Ramos (cell line): ENCODE measurements at regions not wholly inside any gene's neighbourhood (a gene's known extent, or its start where the extent isn't known, plus 50 kb on each side); places are given as distances from the start of the nearest gene placed in this dataset.
"Not testable (repeated sequence)": the region's sequence is repeated elsewhere in the genome, so short reads cannot be mapped to it uniquely, and the experiment has no call there.

Source experiments
- in situ Hi-C: fragments of 300-500 bp; cut with MboI; formaldehyde crosslinking; loops from one replicate; pipeline ENCODE4 v1.14.3; 2022; ENCODE audit warnings: low sequenced_read_pairs; ENCODE audit not compliant: unreplicated experiment

DNA sequence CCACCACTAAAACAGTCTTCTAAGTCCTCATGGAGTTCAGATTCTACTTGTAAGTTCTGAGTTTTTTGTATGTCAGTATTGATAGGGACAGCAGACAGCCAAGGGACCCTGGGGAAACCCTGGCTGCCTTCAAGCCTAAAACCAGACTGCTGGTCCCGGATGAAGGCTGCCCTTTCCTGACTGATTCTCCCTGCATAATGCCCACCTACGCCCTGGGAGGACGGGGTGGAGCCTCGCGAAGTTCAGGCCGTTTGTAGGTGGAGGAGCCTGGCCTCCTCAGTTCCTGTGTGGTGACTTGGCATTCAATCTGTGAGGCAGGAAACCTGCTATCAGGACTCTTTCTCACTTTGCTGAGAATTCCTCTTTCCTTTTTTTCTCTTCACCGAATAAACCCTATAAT lies 120.3 kb upstream of the LGSN start:
- in situ Hi-C loops, result no loop called here

DNA sequence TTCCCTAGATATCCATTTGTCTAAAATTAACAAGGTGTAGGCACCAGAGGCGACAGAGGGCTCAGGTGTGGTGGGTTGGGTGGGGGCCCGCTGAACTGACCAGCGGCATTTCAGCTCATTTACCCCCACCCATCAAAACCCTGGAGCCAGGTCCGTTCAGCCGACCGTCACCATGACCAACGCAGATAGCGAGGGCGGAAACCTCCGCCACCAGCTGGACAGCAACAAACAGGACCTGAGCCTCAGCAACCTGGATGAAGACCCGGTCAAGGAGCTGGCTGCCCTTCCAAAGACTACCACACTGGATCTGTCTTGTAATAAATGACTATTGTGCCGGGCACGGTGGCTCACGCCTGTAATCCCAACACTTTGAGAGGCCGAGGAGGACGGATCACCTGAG lies 120.8 kb upstream of the LGSN start:
- in situ Hi-C loops, result no loop called here

DNA sequence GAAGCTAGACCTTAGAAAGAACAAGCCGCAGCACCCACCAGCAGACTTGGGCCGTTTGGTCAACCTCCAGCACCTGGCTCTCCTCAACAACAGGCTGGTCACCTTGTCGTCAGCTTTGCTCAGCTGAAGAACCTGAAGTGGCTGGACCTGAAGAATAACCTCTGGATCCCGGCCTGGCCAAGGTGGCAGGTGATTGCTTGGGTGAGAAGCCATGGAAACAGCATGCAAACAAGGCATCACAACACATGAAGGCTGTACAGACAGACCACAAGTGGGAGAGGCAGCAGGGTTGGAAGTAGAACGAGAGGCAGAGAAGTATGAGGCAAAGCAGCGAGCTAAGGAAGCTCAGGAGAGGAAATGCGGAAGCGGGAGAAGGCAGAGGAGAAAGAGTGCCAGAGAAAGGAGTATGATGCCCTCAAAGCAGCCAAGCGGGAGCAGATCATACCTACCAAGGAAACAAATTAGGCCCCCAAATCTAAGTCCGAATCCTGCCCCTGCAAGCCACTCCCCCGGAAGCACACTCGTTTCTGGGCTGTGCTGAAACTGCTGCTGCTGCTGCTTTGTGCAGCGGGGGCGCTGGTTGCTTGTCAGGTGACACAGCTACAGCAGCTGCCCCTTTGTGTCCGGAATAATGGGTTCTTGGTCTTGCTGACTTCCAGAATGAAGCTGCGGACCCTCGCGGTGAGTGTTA lies 121.6 kb upstream of the LGSN start:
- in situ Hi-C loops, result no loop called here

DNA sequence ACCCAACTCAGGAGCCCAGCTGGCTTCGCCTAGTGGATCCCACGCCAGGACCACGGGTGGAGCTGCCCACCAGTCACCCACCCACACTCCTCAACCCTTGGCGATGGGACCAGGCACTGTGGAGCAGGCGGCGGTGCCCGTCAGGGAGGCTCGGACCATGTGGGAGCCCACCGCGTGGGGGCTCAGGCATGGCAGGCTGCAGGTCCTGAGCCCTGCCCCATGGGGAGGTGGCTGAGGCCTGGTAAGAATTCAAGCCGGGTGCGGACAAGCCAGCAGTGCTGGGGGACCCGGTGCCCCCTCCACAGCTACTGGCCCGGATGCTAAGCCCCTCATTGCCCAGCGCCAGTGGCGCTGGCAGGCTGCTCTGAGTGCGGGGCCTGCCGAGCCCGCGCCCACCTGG lies 123.1 kb upstream of the LGSN start:
- in situ Hi-C loops, result no loop called here

DNA sequence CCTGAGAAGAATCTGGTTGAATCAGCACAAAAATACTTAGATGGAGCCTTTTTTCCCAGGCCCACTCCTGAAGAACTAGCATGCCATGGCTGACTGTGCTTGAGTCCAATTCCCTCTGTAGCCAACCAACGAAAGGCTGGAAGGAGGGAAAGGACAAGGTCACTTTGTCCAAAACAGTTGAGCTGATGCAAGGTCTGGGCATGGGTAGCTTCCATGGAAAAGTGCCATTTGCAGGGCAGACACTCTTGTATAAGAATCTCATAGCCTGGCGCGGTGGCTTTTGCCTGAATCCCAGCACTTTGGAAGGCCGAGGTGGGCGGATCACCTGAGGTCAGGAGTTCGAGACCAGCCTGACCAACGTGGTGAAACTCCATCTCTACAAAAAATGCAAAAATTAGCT lies 125.0 kb upstream of the LGSN start:
- in situ Hi-C loops, result no loop called here

DNA sequence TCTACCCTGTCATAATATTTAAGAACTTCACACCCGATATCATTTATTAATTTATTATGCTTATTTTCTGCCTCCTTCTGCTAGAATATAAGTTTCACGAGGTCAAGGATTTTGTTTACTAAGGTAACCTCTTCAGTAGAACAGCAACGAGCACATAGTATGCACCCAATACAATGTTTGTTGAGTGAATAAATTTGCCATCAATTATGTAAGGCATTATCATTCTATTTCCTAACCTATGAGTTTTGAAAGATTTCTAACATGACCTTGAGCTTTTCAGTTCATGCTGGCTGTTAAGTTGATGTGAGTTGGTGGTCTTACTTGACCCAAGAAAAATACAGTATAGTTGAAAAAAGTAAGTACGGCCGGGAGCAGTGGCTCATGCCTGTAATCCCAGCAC lies 125.9 kb upstream of the LOC128125822 start:
- in situ Hi-C loops, result no loop called here

DNA sequence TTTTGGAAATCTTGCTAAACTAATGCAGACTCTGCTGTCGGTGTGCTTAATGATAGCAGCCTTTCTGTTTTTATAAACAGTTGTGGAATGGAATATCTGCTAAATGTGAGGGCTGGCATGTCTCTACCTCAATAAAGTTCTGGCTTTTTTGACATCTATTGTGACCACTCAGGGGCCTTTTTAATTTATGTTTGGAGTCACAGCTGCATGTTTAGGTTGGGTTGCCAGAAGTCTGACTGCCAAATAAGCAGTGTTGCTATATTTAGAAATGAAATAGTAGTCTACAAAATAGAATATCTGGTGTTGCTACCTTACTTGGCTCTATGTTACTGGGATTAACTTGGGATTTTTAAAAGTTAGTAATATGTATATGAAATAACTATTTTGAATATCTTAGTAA lies 125.1 kb upstream of the LOC128125822 start:
- in situ Hi-C loops, result no loop called here

DNA sequence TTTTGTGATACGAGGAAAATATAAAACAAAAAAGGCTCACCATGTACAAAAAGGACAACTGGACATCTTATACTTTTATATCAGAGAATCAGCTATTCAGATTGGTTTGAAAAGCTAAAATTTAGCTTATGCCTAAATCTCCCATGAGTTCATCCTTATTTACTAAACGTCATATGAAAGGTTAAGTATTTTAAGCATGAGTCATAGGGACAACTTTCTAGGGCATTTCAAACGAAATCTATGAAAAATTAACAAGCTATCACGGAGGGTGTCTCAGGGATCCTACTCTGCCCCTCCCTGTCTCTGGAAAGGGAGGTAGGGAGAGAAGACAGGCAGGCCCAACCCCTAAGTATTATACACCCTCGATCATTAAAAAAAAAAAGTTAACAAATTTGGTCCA lies 124.1 kb upstream of the LOC128125822 start:
- in situ Hi-C loops, result no loop called here

DNA sequence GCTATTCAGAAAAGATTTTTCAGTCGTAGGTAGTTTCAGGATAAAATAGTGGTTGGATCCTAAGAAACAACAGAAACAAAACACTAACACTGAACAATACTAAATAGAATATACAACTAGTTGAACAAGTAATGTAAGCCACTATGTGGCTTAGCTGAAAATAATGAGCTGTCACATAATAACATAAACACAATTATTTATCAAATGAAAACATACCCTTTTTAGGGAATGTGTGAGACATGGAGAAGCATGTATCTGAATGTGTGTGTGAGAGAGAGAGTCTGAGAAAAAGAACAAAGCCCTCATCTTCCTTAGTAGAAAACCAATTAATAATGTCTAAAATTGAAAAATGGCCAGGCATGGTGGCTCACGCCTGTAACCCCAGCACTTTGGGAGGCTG lies 122.6 kb upstream of the LOC128125822 start:
- in situ Hi-C loops, result no loop called here

DNA sequence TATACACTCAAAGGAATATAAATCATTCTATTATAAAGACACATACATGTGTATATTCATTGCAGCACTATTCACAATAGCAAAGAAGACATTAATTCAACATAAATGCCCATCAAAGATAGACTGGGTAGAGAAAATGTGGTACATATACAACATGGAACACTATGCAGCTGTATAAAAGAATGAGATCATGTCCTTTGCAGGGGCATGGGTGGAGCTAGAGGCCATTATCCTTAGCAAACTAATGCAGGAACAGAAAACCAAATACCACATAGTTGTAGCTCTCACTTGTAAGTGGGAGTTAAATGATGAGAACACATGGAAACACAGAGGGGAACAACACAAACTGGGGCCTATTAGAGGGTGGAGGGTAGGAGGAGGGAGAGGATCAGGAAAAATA lies 121.0 kb upstream of the LOC128125822 start:
- in situ Hi-C loops, result no loop called here

DNA sequence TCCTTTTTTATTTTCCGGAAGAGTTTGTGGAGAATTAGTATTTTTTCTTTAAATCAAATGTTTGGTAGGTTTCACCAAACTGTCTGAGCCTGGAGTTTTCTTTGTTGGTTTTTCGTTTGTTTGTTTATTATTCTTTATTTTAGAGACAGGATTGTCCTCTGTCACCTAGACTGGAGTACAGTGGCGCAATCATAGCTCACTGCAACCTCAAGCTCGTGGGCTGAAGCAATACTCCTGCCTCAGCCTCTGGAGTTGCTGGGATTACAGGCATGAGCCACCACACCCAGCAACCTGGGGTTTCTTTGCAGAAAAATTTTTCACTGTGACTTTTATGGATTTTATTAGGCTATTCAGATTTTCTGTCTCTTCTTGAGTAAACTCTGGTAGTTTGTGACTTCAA lies 120.2 kb upstream of the LOC128125822 start:
- in situ Hi-C loops, result no loop called here

DNA sequence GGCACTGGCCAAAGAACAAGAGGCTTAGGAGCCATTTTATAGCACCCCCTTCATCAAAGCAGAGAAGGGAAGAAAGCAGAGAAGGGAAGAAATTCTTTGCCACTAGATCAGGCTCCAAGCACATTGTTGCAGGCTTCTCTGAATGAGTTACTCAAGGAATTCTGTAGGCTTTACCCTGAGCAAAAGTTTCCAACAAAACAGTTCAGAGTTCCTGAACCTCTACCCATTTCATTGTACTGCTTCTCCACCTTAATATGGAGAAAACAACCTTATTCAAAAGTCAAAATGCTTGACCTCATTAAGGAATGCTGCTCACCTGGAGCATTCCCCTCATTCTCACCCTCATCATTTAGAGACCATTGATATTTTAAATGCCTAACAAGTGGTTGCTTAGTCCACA lies 115.5 kb upstream of the LOC128125822 start:
- in situ Hi-C loops, result no loop called here

DNA sequence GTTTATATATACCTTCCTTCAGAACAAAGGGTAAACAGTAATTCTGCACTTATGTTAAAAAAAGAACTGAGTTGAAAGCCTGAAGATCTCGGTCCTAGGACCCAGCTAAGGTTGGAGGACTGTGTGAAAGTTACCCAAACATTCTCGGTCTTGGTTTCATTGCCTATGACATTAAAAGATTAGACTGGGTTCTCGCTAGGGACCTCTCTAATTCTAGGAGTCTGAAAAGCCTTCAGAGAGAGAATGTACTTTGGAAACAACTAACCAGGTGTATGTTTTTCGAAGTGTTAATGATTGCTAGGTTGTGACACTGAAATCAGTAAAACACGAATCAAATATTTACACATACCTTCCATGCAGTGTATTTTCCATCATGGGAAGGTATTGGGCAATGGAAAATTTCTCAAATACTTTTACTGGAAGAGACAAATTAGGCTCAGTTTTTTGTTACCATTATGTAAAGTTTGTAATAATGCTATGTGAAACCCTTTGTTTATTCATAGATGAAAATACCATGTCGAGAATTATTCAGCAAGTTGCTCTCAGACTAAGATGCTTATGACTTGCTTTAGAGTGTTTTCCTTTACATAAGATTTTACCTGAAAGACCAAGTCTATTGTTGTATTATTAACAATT lies 113.7 kb upstream of the LOC128125822 start:
- in situ Hi-C loops, result no loop called here

DNA sequence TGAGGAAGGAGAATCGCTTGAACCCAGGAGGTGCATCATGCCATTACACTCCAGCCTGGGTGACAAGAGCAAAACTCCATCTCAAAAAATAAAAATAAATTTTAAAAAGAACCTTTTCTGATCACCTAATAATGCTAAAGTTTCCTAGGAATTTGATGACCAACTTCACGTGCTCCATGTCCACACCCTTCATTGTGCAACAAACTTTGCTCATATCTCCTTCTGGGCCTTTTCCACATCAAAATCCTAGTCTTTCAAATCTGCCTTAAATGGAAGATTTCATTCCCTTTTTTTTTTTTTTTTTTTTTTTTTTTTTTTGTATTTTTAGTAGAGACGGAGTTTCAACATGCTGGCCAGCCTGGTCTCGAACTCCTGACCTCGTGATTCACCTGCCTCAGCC lies 112.5 kb upstream of the LOC128125822 start:
- in situ Hi-C loops, result no loop called here

DNA sequence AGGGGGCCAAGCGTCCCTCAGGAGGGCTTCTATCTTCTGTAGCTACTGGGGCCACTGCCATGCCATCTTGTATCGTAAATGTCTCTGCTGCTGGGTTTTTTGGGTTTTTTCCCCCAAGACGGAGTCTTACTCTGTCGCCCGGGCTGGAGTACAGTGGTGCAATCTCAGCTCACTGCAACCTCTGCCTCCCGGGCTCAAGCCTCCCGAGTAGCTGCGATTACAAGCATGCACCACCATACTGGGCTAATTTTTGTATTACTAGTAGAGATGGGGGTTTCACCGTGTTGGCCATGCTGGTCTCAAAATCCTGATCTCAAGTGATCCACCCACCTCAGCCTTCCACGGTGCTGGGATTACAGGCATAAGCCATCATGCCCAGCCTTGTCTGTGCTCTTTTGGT lies 111.3 kb upstream of the LOC128125822 start:
- in situ Hi-C loops, result no loop called here

DNA sequence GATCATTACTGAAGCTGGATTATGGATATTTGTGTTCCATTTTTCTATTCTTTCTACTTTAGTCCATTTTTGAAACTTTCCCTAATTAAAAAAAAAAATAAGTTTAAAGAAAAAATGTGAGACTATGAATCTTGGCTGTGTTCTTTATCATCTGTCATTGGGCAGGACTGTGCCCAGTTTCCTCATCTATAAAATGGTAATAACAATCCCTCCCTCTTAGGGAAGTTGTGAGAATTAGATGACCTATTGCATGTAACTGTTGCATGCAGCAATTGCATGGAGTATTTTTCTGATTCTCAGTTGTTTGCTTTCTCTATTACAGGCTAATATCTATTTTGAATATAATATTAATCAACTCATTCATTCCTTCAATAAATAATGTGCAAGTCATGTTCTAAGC lies 108.2 kb upstream of the LOC128125822 start:
- in situ Hi-C loops, result no loop called here

DNA sequence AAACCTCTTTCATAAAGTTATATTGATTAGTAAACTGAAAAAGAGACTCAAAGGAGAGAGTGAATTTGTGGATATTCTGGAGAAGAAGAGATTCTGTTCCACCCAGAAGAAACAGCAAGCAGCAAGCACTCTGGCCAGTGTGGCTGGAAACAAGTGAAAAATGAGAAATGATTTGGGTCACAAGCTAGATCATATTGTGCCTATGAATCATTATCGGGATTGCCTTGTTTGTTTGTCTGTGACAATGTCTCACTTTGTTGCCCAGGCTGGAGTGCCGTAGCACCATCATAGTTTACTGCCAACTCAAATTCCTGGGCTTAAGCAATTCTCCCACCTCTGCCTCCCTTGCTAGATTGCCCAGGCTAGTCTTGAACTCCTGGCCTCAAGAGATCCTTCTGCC lies 106.5 kb upstream of the LOC128125822 start:
- in situ Hi-C loops, result no loop called here

DNA sequence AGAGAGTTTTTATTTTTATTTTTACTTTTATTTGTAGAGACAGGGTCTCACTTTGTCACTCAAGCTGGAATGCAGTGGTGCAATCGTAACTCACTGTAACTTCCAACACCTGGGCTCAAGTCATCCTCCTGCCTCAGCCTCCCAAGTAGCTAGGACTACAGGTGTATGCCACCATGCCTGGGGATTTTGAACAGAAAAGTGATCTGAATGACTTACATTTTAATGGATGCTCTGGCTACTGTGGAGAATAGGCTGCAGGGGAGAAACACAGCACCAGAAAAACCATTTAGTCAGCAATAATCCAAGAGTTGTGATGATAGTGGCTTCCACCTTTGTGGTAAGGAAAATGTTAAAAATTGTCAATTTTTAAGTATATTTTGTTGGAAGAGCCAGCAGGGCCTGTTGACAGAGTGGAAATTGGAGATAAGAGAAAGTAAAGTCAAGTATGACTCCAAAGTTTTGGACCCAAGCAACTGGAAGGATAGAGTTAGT lies 106.0 kb upstream of the LOC128125822 start:
- in situ Hi-C loops, result no loop called here

DNA sequence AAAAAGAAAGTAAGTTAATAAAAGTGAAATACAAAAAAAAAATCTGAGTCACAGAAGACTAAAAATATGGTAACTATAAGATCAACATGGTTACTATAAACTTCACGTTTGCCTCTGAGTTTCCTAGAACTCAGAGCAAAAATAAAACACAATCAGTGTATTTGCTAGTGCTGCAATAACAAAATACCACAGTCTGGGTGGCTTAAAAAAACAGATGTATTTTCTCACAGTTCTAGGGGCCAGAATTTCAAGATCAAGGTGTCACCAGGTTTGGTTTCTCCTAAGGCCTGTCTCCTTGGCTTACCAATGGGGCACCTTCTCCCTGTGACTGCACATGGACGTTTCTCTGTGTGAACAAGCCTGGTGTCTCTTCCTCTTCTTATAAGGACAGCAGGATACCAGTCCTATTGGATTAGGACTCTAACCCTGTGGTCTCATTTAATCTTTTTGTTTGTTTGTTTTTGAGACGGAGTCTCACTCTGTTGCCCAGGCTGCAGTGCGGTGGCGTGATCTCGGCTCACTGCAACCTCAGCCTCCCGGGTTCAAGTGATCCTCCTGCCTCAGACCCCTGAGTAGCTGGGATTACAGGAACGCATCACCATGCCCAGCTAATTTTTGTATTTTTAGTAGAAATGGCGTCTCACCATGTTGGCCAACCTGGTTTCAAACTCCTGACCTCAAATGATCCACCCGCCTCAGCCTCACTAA lies 104.9 kb upstream of the LOC128125822 start:
- in situ Hi-C loops, result no loop called here

DNA sequence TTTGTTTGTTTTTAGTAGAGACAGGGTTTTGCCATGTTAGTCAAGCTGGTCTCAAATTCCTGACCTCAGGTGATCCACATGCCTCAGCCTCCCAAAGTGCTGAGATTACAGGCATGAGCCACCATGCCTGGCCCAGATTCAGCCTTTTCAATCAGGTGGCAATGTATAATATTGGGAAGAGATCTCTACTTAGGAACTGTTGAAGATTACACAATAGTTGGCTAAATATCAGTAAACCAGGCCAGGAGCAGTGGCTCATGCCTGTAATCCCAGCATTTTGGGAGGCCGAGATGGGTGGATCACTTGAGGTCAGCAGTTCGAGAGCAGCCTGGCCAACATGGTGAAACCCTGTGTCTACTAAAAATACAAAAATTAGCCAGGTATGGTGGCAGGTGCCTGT lies 101.1 kb upstream of the LOC128125822 start:
- in situ Hi-C loops, result not testable (repeated sequence)

DNA sequence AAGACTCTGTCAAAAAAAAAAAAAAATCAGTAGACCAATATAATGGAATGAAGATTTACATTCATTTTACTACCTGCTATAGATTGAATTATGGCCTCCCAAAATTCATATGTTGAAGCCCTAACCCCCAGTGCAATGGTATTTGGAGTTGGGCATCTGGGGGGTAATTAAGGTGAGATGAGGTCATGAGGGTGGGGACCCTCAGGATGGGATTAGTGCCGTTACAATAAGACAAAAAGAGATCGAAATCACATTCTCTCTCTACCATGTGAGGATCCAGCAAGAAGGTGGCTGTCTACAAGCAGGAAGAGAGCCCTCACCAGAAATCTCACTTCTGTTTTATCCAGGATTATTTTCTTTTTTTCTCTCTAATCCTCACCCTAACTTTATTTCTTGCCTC lies 100.6 kb upstream of the LOC128125822 start:
- in situ Hi-C loops, result no loop called here

DNA sequence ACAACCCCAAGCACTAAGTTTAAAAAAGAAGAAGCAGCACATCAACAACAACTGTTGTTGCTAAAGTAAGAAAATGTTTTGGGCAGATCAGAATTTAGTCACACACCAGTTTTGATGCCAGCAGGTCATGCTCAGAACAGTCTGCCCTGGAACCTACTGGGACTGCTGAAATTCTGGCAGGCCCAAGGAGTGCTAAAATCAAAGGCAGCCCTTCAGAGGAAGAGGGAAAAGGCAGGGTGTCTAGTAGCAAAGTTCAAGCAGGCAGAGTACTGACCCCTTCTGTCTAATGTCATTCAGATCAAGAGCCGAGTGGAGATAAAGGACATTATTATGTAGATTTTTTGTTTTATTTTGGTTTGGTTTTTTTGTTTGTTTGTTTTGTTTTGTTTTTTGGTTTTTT lies 96.6 kb upstream of the LOC128125822 start:
- in situ Hi-C loops, result no loop called here
